ENCODE measurements at regions not wholly inside any gene's neighbourhood (a gene's known extent, or its start where the extent isn't known, plus 50 kb on each side); places are given as distances from the start of the nearest gene placed in this dataset.

GRCh38 chr3:70712449-70713082 is 400.1 kb upstream of the MDFIC2 start:
- TF ChIP-seq CTCF (IDR thresholded peaks at IDR 0.05; ENCODE audit: borderline replicate concordance, extremely low read depth, low read length, poor library complexity, severe bottlenecking): no peak
- no peak for TF ChIP-seq EZH2 (IDR thresholded peaks at IDR 0.05; ENCODE audit: borderline replicate concordance, low read depth, low read length, severe bottlenecking)
- H3K9me3 ChIP-seq (ENCODE audit: insufficient read depth, low read length, severe bottlenecking): peaks cover 18% of the 10 kb centered on the region
- DNase-seq: peak; percentile 4
- H3K79me2 ChIP-seq (ENCODE audit: insufficient read depth, low read length): no peaks in the 10 kb centered on the region
- H3K36me3 ChIP-seq (ENCODE audit: insufficient read depth, low read length): no peaks in the 10 kb centered on the region
- no peak overlapping the region for H3K9ac ChIP-seq (ENCODE audit: low read depth, low read length)
- H3K4me1 ChIP-seq (ENCODE audit: insufficient read depth, low read length): no peaks in the 10 kb centered on the region
- no peaks in the 10 kb centered on the region for H3K27me3 ChIP-seq (ENCODE audit: insufficient read depth, low read length, poor library complexity)
- no peak overlapping the region; a peak in 1 of 4 replicates for H3K4me3 ChIP-seq (ENCODE audit: low read depth in 1 of 2, low read length in 2 of 2)
- H2AFZ ChIP-seq (ENCODE audit: low read depth, low read length): no peak overlapping the region
- H3K4me2 ChIP-seq (ENCODE audit: insufficient read depth, low read length): no peak overlapping the region
- no peak overlapping the region for H3K27ac ChIP-seq (ENCODE audit: low read length)
- ATAC-seq (ENCODE audit: insufficient read depth, low read depth): no peak
- no peaks in the 10 kb centered on the region for H4K20me1 ChIP-seq (ENCODE audit: insufficient read depth, low read length)

- Histone ChIP-seq H2AFZ (ENCODE audit: low read depth, low read length) (no peak overlapping the region), H3K36me3 (ENCODE audit: insufficient read depth, low read length) (no peaks in the 10 kb centered on the region), H3K9me3 (ENCODE audit: insufficient read depth, low read length, severe bottlenecking) (no peaks in the 10 kb centered on the region), H3K4me2 (ENCODE audit: insufficient read depth, low read length) (no peak overlapping the region), H3K4me3 (ENCODE audit: low read depth in 1 of 2, low read length in 2 of 2) (no peak overlapping the region), H3K27ac (ENCODE audit: low read length) (no peak overlapping the region), H3K4me1 (ENCODE audit: insufficient read depth, low read length) (no peaks in the 10 kb centered on the region), H3K9ac (ENCODE audit: low read depth, low read length) (no peak overlapping the region), H3K79me2 (ENCODE audit: insufficient read depth, low read length) (no peaks in the 10 kb centered on the region), H4K20me1 (ENCODE audit: insufficient read depth, low read length) (no peaks in the 10 kb centered on the region), H3K27me3 (ENCODE audit: insufficient read depth, low read length, poor library complexity) (no peaks in the 10 kb centered on the region)
- ATAC-seq (ENCODE audit: insufficient read depth, low read depth) (no peak), DNase-seq (no peak)
- TF ChIP-seq EZH2 (IDR thresholded peaks at IDR 0.05; ENCODE audit: borderline replicate concordance, low read depth, low read length, severe bottlenecking) (no peak), CTCF (IDR thresholded peaks at IDR 0.05; ENCODE audit: borderline replicate concordance, extremely low read depth, low read length, poor library complexity, severe bottlenecking) (no peak)
Observed at GRCh38 chr3:70703305-70704102, 391.1 kb upstream of the MDFIC2 start.

- no peaks in the 10 kb centered on the region for H3K36me3 ChIP-seq (ENCODE audit: insufficient read depth, low read length)
- H3K27ac ChIP-seq (ENCODE audit: low read length): no peak overlapping the region
- no peak overlapping the region for H3K9ac ChIP-seq (ENCODE audit: low read depth, low read length)
- no peak overlapping the region for H2AFZ ChIP-seq (ENCODE audit: low read depth, low read length)
- H3K79me2 ChIP-seq (ENCODE audit: insufficient read depth, low read length): no peaks in the 10 kb centered on the region
- no peak for ATAC-seq (ENCODE audit: insufficient read depth, low read depth)
- no peak for DNase-seq
- H3K4me3 ChIP-seq (ENCODE audit: low read depth in 1 of 2, low read length in 2 of 2): no peak overlapping the region
- H3K4me2 ChIP-seq (ENCODE audit: insufficient read depth, low read length): no peak overlapping the region
- no peaks in the 10 kb centered on the region for H3K9me3 ChIP-seq (ENCODE audit: insufficient read depth, low read length, severe bottlenecking)
- H4K20me1 ChIP-seq (ENCODE audit: insufficient read depth, low read length): no peaks in the 10 kb centered on the region
- TF ChIP-seq EZH2 (IDR thresholded peaks at IDR 0.05; ENCODE audit: borderline replicate concordance, low read depth, low read length, severe bottlenecking) (no peak), CTCF (IDR thresholded peaks at IDR 0.05; ENCODE audit: borderline replicate concordance, extremely low read depth, low read length, poor library complexity, severe bottlenecking) (no peak)
- no peaks in the 10 kb centered on the region for H3K27me3 ChIP-seq (ENCODE audit: insufficient read depth, low read length, poor library complexity)
- H3K4me1 ChIP-seq (ENCODE audit: insufficient read depth, low read length): no peaks in the 10 kb centered on the region
Observed at GRCh38 chr3:70702132-70702531, 389.7 kb upstream of the MDFIC2 start.
